ENCODE measurements at regions not wholly inside any gene's neighbourhood (a gene's known extent, or its start where the extent isn't known, plus 50 kb on each side); places are given as distances from the start of the nearest gene placed in this dataset.
"Not testable (repeated sequence)": the region's sequence is repeated elsewhere in the genome, so short reads cannot be mapped to it uniquely, and the experiment has no call there.

DNA sequence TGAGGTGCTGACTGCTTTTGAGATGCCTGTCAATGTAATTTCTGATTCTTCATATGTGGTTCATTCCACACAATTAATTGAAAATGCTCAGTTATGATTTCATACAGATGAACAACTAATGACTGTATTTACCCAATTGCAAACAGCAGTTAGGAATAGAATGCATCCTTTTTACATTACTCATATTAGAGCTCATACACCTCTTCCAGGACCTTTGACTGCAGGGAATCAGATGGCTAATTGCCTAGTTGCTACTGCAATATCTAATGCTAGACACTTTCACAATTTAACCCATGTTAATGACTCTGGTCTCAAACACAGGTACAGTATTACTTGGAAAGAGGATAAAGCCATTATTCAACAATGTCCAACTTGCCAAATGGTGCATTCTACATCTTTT lies 141.9 kb upstream of the ZNF91 start:
- intact Hi-C loops (cut with DNase I); DNase-seq: not testable (repeated sequence)

DNA sequence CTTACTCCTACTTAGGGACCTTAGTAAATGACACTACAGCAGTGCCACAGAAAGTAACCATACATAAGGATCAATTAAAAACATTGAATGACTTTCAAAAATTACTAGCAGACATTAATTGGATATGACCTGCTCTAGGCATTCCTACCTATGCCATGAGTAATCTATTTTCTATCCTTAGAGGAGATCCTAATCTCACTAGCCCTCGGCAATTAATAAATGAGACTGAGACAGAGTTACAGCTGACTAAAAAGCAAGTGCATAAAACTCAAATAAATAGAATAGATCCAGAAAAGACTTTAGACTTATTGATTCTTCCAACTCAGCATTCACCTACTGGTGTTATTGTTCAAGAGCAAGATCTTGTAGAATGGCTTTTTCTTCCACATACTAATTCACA lies 141.1 kb upstream of the ZNF91 start:
- intact Hi-C loops (cut with DNase I); DNase-seq: not testable (repeated sequence)

DNA sequence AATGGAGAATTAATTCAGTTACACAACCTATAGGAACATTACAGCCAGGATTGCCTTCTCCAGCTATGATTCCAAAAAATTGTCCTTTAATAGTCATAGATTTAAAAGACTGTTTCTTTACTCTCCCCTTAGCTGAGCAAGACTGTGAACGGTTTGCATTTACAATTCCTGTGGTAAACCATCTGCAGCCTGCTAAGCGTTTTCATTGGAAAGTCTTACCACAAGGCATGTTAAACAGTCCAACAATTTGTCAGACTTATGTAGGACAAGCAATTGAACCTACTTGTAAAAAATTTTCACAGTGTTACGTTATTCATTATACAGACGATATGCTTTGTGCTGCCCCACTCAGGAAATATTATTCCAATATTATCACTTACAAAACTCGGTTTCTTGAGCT lies 140.6 kb upstream of the ZNF91 start:
- DNase-seq; intact Hi-C loops (cut with DNase I): not testable (repeated sequence)

DNA sequence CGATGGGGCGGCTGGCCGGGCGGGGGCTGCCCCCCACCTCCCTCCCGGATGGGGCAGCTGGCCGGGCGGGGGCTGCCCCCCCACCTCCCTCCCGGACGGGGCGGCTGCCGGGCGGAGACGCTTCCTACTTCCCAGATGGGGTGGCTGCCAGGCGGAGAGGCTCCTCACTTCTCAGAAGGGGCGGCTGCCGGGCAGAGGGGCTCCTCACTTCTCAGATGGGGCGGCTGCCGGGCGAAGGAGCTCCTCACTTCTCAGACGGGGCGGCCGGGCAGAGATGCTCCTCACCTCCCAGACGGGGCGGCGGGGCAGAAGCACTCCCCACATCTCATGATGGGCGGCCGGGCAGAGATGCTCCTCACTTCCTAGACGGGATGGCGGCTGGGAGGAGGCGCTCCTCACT lies 138.2 kb upstream of the ZNF91 start:
- intact Hi-C loops (cut with DNase I); DNase-seq: not testable (repeated sequence)

DNA sequence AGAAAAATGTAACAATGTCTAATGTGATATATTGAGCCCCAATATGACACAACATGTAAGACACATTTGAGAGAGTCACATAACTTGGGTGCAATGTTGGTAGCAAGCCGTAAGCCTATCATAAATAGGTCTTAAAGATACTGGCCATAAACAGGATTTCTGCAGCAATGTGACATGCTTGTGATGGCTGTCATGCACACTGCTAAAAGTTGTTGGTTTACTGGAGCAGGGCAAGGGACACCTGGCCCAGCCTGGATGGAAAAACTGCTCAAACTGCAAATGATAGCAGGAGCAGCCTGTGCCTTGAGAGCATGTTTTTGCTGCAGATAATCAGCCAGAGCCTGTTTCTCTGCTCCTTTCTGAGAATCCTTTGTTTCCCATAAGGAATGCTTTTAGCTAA lies 136.7 kb upstream of the ZNF91 start:
- DNase-seq: no peak
- intact Hi-C loops (cut with DNase I): no loop called here

DNA sequence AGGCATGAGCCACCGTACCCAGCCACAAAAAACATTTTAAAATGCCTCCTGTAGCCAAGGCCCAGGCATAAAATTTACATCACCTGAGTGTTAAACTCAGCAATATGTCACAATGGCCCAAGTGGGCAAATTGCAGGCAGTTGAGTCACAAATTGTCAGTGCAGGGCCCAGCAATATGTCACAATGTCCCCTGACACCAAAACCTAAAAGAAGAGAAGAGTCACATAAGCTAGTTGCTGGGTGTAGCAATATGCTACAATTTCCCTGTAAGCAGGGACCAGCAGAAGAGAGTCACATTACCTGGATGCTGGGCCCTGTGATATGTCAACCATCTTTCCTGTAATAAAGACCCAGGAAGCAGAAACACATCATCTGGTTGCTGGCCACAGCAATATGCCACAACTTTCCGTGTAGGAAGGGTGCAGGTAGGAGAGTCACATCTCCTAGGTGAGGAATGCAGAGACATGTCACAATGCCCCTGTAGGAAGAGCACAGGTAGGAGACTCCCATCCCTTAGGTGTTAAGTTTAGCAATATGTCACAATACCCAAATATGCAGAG lies 136.0 kb upstream of the ZNF91 start:
- intact Hi-C loops (cut with DNase I): no loop called here
- DNase-seq: no peak

DNA sequence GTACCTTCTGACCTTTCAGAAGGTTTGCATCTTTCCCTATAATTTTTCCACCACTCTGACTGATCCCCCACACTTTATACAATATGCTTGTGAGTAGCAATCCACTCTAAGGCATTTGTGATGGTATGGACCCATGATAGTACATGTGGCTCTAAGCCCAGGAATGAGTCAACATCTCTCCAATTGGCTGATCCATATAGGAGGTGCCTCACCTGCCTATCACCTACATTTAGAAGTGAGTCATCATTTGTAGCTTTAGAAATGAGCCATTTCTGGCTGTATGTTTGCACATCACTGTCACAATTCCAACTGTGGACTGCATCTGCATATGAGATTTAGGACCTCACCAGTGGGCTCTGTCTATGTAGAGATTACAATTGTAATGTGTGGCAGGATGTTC lies 133.1 kb upstream of the ZNF91 start:
- intact Hi-C loops (cut with DNase I): no loop called here
- no peak for DNase-seq

DNA sequence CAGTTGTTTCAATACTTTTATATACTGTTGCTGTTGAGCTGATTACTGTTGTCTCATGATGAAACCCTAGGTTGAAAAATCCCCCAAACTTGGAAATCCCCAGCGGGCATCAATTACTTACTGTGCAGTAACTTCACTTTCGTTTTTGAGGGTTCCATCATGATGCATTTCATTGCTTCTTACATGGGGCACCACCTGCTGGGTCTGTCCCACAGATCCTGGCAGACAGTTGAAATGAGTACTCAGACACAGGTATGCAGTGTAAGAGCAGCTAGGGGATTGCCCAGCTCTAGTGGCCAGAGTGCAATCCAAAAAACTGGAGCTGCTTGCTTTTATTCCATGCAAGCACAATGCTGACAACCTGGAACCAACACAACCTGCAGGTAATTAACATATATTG lies 132.5 kb upstream of the ZNF91 start:
- DNase-seq: no peak
- intact Hi-C loops (cut with DNase I): no loop called here

DNA sequence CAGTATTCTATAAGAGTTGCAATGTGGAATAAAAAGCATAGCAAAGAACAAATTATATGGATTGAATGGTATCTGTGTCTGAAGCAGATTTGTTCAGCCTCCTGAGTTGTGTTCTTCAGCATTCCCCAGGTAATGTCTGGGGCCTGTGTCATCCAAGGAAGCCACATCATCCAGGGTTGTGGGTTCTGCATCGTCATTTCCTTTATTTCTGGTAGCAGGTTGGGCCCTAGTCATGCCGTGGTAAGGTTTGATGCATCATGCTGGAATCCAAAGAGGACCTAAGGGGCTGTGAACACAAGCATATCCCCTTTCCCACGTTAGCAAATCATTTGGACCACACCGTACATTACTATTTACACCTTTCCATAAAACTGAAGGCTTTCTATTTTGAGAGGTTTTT lies 131.0 kb upstream of the ZNF91 start:
- DNase-seq: no peak
- intact Hi-C loops (cut with DNase I): no loop called here

DNA sequence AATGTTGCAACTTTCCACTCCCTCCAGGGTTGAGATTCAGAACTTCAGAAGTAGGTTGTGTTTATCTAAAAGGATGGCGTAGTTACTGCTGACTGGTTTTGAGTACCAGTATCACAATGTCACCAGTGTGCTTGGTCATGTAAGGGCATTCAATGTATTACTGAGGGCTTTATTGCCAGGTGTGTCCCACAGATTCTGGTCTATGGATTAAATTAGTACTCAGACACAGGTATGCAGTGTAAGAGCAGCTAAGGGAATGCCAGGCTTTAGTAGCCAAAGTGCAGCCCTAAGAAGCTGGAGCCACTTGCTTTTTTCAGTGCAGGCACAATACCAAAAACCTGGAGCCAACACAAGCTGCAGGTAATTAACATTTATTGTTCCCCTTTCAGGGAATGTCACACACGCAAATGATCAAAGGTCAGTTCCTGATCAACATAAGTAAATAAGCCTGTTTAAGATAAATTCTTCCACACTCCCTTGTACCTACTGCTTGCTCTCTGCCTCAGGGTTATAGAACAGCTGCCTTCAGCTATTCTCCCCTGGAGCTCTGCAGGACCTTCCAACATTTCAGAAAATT lies 130.1 kb upstream of the ZNF91 start:
- intact Hi-C loops (cut with DNase I): no loop called here
- no peak for DNase-seq

DNA sequence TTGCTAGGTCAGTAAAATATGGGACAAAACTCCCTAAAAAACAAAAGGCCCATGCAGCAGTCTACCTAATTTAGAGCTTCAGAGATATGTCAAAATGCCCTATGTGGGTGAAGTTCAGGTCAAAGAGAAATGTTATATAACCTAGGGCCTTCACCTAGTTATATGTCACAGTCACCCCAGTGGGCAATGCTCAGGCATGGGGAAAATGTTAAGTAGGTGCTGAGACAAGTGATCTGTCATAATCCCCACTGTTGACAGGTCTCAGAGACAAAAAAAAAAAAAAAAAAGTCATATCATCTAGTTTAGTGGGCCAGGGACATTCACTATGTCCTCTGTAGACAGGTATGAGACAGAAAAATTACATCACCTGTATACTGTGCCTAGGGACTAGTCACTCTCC lies 128.6 kb upstream of the ZNF91 start:
- intact Hi-C loops (cut with DNase I): no loop called here
- no peak for DNase-seq

DNA sequence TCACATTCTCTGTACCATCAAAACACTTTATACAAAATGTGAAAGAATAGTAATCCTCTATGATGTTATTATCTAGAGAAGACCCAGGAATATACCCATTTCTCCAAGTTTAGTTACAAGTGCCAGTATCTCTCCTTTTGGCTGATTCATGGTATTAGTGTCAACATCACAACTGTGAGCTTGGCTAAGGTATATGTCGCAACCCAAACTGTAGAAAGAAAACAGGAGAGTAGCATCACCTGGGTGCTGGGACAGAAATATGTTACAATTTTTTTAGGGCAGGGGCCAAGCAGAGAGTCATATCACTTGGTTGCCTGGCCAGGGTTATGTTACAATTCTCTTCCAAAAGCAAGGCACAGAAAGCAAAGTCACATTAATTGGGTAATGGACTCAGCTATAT lies 127.2 kb upstream of the ZNF91 start:
- intact Hi-C loops (cut with DNase I): no loop called here
- no peak for DNase-seq

DNA sequence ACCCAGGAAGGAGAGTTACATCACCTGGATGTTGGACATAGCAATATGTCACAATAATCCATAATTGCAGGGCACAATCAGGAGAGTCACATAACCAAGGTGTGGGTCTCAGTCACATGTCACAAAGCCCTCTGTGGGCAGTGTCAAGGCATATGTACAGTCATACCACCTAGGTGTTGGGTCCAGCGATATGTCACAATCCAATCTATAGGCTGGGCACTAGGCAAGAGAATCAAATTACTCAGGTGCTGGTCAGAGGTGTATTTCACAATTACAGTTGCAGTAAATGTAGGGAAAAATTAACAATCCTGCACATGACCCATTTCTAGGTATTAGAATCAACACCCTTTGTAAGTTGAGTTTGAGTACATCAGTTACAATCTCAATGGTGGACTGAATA lies 126.2 kb upstream of the ZNF91 start:
- DNase-seq: no peak
- intact Hi-C loops (cut with DNase I): no loop called here

DNA sequence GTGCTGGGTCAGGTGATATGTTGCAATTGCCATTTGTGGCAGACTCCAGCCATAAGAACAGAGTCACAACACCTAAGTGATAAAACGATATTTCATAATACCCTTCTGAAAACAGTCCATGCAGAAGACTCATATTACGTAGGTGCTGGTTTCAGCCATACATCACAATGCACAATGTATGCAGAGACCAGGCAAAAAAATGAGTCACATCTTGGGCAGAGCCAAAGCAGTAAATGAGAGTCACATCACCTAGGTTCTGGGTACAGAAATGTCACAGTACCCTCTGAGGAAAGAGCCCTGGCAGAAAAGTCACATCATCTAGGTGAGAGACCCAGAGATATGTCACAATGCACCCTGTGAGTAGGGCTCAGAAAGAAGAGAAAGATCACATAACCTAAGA lies 125.2 kb upstream of the ZNF91 start:
- DNase-seq: no peak
- intact Hi-C loops (cut with DNase I): no loop called here

DNA sequence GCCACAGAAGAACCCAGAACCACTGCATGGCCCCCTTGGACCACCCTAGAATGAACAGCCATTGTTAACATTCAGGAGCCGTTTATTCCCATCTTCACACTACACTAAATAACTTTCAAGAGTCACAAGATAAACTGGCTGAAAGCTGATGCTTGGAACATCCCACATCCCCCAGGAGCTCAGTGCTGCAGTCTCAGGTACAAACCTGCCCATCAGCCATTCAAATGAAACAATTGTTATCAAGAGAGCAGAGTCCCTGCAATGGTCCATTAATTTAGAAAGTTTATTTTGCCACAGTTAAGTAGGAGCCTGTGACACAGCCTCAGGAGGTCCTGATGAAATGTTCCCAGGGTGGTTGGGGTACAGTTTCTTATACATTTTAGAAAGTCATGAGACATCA lies 123.8 kb upstream of the ZNF91 start:
- intact Hi-C loops (cut with DNase I): no loop called here
- DNase-seq: no peak

DNA sequence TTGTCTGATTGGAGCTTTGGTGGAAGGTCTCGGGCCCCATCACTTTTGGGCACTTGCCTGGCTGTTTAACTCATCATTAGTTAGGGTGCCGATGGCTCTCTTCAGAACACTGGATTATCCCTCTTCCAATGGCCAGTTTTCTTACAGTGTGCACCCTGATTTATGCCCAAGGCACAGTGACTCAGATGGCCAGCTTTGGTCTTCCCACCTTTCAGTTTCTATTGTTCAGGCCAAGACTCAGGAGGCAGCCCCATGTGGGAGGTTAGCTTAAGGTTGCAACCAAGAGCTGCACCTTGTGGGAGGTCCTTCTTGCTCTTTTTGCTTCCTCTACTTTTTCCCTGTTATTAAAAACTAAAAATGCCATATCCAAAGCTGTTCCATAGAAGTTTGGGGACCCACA lies 121.0 kb upstream of the ZNF91 start:
- intact Hi-C loops (cut with DNase I): no loop called here
- no peak for DNase-seq

DNA sequence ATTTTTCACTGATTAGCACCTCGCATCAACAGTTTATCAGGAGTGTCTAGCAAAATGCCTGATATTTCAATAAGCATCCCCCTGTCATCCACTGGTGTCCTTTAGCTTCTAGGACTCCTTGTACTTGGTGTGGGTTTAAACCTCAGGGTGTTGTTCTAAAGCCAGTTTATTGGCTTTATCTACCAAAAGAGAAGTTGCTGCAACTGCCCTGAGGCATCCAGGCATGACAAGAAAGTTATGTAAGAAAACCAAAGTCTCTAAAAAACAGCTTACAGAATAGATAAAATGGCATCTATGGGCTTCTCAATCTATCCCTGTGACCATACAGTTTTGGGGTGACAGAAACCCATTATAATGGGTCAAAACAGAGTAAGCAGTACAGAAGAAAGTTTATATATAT lies 120.3 kb upstream of the ZNF91 start:
- DNase-seq: no peak

DNA sequence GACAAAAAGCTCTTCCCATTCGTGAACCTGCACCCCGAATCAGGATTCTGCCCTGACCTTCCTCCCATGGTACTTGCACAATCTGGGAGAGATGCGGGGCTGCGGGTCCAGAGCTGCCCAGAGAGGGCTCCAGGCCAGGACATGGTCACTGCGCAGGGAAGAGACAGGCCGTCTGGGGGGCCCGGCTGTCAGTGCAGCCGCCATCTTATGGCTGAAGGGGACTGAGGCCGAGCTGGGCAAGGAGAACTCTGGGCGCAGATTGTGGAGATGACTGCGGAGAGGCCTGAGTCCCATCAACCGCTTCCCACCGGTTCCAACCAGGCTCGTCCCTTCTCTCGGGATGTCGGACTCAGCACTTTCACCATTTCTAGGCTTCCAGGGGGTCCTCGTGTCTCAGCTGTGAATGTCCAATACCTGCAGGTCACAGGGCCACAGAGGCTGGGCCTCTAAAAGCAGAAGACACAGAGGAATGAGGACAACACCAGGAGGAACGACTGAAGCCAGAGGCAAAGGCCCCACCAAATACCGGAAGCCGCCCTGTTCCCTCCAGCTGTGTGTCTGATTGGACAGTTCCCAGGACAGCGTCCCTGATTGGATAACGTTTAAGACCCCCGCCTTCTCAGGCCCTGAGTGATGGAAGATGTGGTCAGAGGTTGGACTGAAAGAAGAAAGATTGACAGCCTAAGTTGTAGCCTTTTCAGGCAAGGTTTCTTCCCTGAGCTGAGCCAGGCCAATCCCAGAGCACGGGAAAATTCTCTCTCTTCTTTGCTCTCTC lies 117.1 kb upstream of the ZNF91 start:
- DNase-seq: no peak
- intact Hi-C loops (cut with DNase I): no loop called here

More for the DNA sequence above, 120.3 kb upstream of the ZNF91 start:
- intact Hi-C loops (cut with DNase I): no loop called here

DNA sequence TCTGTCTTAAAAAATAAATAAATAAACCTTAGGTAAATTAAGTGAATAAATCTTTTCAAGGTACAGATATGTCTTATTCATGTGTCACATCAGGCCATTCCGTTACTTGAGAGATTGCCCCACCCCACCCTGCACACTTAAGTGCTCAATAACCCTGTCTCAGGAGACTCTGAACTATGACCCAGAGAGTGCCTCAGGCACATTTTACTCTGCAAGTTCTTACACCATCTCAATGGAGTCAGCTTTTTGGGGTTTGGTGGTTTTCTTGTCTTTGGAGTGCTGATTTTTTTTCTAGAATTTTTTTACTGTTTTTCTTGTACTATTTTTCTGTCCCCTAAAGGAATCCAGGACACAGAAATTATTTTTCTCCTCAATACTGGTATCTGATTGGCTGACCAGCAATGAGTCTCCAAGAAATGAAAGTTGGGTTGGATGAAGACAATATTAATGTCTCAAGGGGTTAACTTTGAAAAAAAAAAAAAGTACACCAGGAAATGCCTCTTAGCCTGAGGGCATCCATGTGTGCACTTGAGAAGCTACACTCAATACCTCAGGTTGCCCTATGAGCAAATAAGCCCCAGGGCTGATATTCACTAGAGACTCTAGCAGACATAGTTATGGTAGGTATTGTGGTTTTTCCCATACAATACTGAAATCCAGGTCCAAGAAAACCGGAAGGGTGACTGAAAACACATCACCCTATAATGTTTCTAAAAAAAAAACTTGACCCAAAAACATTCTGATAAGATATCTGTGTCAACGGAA lies 114.6 kb upstream of the ZNF91 start:
- intact Hi-C loops (cut with DNase I): no loop called here

DNA sequence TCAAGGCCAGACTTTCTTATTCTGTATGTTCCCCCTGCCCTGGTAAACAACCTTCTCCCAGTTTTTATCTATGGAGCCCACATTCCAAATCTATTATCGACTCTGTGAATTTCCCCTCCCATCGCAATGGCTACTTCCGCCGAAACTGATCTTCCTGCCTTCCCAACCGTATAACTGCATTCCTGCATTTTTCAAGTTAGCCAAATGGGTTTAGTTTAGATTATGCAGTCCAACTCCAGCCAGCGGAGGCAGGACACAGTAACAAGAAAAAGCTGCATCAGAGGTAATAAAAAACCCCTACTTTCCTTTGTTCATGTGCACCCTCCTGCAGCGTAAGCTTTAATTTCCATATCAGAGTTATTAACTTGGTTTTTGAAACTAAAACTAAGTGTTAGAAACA lies 112.2 kb upstream of the ZNF91 start:
- DNase-seq: no peak
- intact Hi-C loops (cut with DNase I): no loop called here

More for the DNA sequence above, 114.6 kb upstream of the ZNF91 start:
- DNase-seq: no peak

Data from head of caudate nucleus (tissue), 42 donors.